Spleen (tissue), 11 donors: ENCODE measurements at regions not wholly inside any gene's neighbourhood (a gene's known extent, or its start where the extent isn't known, plus 50 kb on each side); places are given as distances from the start of the nearest gene placed in this dataset.

Experiments used
- DNase-seq: peaks from one replicate; pipeline ENCODE4 v3.0.0-alpha.2; 2020
- H3K27ac ChIP-seq, 8 donors: fragments of 200-600 bp; sonication (generic) in 7 of 8; 1 replicate in 4 of 8; 2 replicates in 4 of 8; pipeline versions ENCODE4 v1.5.0 to v1.8.0; 2016 to 2021; ENCODE audit warnings: inconsistent platforms in 4 of 8, mild to moderate bottlenecking in 4 of 8, moderate library complexity in 1 of 8
- H3K27me3 ChIP-seq, 7 donors: fragments of 200-600 bp; sonication (generic) in 6 of 7; replicated peaks in 1 of 7; 1 replicate in 4 of 7; 2 replicates in 3 of 7; pipeline versions ENCODE4 v1.5.0 to v1.8.0; 2016 to 2021; ENCODE audit warnings: inconsistent platforms in 3 of 7, mild to moderate bottlenecking in 1 of 7
- H3K36me3 ChIP-seq, 6 donors: fragments of 200-600 bp; sonication (generic) in 5 of 6; 1 replicate in 4 of 6; 2 replicates in 2 of 6; pipeline versions ENCODE4 v1.5.0 to v1.8.0; 2016 to 2021; ENCODE audit warnings: inconsistent platforms in 2 of 6
- H3K4me1 ChIP-seq, 6 donors: fragments of 200-600 bp; sonication (generic) in 5 of 6; 1 replicate in 3 of 6; 2 replicates in 3 of 6; pipeline versions ENCODE4 v1.5.0 to v1.8.0; 2016 to 2021; ENCODE audit warnings: inconsistent platforms in 3 of 6
- H3K4me3 ChIP-seq, 8 donors: fragments of 200-600 bp; sonication (generic) in 7 of 8; 1 replicate in 4 of 8; 2 replicates in 4 of 8; pipeline versions ENCODE4 v1.5.0 to v1.8.0; 2016 to 2021; ENCODE audit warnings: inconsistent platforms in 4 of 8, mild to moderate bottlenecking in 4 of 8, moderate library complexity in 2 of 8
- H3K9me3 ChIP-seq, 8 donors: fragments of 200-600 bp; sonication (generic) in 7 of 8; 1 replicate in 4 of 8; 2 replicates in 4 of 8; pipeline versions ENCODE4 v1.5.0 to v1.8.0; 2016 to 2021; ENCODE audit warnings: inconsistent platforms in 4 of 8
- CTCF ChIP-seq, 11 experiments: fragments of 200-600 bp in 7 of 11; fragments of 450-650 bp in 4 of 11; sonication (generic) in 4 of 11; IDR thresholded peaks in 8 of 11; conservative IDR thresholded peaks in 3 of 11; 1 replicate in 7 of 11; 2 replicates in 4 of 11; pipeline versions ENCODE4 v1.4.0 to v1.8.0; 2016 to 2021; ENCODE audit warnings: antibody characterized with exemption in 11 of 11, inconsistent platforms in 4 of 11, mild to moderate bottlenecking in 1 of 11
- POLR2A ChIP-seq, 3 donors: fragments of 450-650 bp; IDR thresholded peaks; one replicate each; pipeline ENCODE4 v1.5.1; 2017; ENCODE audit warnings: antibody characterized with exemption in 3 of 3, mild to moderate bottlenecking in 1 of 3
- POLR2AphosphoS5 ChIP-seq, 3 donors: sonication (generic); formaldehyde crosslinking; IDR thresholded peaks; one replicate each; pipeline ENCODE4 v1.5.1; 2017; ENCODE audit warnings: antibody characterized with exemption in 3 of 3
- WGBS, 5 donors: extraction: QIAGEN DNeasy Blood & Tissue Kit in 3 of 5; methylation state at CpG; one replicate each; pipeline versions ENCODE4 v1.1.5 to v1.1.7; 2013 to 2018; 5-methylcytosine and 5-hydroxymethylcytosine counted together
- intact Hi-C: fragments of 100-400 bp; cut with DNase I; formaldehyde crosslinking; loops from one replicate; pipeline ENCODE4 v1.15.0; 2023; ENCODE audit warnings: low total_unique reads
- donor health status: healthy with polysubstance abuse.
- donor health status: DM: no; HTN: no; CAD: no; lungs with moderate emphysema.
- donor health status: DM: no; HTN: no; CAD: no.
- donor health status: Bipolar disorder and iron deficiency.
- donor health status: healthy.
- donor health status: DM: no; HTN: no; CAD: no.
- donor health status: DM: yes; HTN: yes; CAD: no.

DNA sequence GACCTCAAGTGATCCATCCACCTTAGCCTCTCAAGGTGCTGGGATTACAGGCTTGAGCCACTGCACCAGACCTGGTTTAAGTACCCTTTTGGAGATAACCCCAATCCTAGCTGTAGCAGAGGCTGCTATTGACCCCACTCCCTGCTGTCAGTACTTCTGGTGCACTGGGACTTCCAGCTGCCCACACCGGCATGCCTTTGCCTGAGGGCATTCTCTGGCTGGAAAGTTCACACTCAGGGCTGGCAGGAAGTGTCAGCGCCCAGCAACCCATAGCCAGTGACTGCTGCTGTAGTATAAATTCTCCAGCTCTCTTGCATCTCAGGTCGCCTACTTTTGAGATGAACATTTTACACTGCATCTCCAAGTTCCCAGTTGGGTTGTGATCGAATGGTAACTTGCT is 75.3 kb downstream of the UTRN start:
- intact Hi-C loops = no loop called here
- H3K4me3 ChIP-seq = no peak overlapping the region
- peaks cover 0 to 5% (median 0%) of the 10 kb centered on the region in 6 donors for H3K36me3 ChIP-seq
- 71 to 73% (median 73%) methylated on average over 4 of the region's 4 CpGs for WGBS, 5 donors
- H3K4me1 ChIP-seq = peaks cover 13 to 100% (median 74%) of the 10 kb centered on the region in 6 donors
- no peaks in the 10 kb centered on the region for H3K9me3 ChIP-seq
- DNase-seq = no peak
- peak overlapping the region in 4 of 8 donors; percentile 60 to 82 (median 70) for H3K27ac ChIP-seq
- no peaks in the 10 kb centered on the region for H3K27me3 ChIP-seq
- peak in 1 of 3 donors; percentile 29 for TF ChIP-seq POLR2AphosphoS5 (IDR thresholded peaks at IDR 0.05)
- no peak for TF ChIP-seq POLR2A (IDR thresholded peaks at IDR 0.05)

- H3K27me3 ChIP-seq = no peaks in the 10 kb centered on the region
- no peak for TF ChIP-seq POLR2A (IDR thresholded peaks at IDR 0.05)
- TF ChIP-seq CTCF (IDR thresholded peaks at IDR 0.05 in 8 of 11, conservative IDR thresholded peaks at IDR 0.05 in 3 of 11) = no peak
- TF ChIP-seq POLR2AphosphoS5 (IDR thresholded peaks at IDR 0.05) = no peak
- H3K36me3 ChIP-seq = peaks cover 0 to 5% (median 0%) of the 10 kb centered on the region in 6 donors
- WGBS, 5 donors = 91 to 100% (median 98%) methylated on average over 1 of the region's 1 CpG
- H3K4me1 ChIP-seq = peaks cover 18 to 100% (median 77%) of the 10 kb centered on the region in 6 donors
- no peak overlapping the region for H3K4me3 ChIP-seq
- DNase-seq = no peak
- no peaks in the 10 kb centered on the region for H3K9me3 ChIP-seq
- intact Hi-C loops = no loop called here
- peak overlapping the region in 4 of 8 donors; percentile 60 to 82 (median 70) for H3K27ac ChIP-seq
Measured at GRCh38 chr6:144361016-144361415, 75.9 kb downstream of the UTRN start.

DNA sequence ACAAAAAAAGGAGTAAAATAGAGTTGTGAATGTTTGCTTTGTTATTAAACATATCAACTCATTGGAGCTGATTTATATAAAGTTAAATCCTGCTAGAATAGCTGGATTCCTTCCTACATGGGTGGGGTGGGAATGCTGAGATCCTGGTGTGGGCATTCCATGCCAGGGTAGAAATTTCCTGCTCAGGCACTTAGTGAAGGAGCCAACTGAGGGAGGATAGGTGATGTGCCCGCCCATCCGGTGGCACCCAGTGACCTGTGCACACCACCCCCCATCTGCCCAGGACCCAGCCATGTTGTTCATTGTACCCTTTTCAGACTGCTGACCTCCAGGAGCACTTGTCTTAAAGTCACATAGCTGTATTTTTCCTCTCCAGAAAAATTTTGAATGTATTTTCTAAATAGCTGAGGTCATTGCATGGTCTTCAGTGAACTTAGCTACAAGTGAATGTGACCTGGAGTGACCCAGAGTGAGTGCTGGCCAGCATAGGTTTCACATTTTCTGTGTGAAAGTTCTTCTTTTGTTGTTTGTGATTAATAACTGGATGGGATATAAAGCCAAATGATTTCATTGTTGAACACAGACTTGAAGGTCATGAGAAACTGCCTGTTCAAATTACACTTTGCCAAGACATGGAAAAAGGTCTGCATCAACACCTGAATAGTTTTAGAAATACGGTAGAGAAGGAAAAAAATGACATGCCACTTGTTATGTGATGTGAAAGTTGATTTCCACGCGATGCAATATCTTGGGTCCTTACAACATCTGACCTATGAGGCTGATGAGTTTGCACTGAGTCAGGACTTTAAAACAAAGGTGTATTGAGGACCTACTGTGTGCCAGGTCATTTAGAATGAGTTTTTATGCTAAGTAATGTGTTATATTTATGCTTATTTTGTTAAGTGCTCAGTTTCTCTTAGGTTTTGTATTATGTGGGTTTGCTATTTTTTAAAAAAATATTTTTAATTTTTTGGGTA is 77.2 kb downstream of the UTRN start:
- H3K9me3 ChIP-seq = no peaks in the 10 kb centered on the region
- H3K27ac ChIP-seq = peak overlapping the region in 7 of 8 donors; percentile 3 to 82 (median 60)
- DNase-seq = no peak

DNA sequence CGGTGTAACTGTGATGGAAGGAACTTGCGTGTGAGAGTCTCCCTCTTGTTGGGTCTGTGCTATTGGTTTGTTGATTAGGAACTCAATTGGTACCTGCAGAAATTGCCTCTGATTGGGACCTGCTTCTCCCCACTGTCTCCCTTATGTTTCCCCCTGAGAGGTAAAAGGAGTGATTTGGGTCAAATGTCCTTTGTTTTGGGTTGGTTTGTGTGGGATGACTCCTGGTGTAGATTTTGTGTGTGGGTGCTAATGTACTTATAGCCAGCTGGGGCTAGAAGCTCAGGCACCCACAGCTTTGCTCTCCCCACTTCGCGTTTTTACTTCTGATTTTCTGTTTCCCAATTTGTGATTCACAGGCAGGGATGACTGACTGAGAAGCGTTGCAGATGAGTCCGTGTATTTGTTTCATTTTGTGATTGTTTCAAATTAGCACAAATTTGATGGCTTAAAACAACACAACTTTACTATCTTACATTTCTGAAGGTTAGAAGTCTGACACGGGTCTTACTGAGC is 79.1 kb downstream of the UTRN start:
- Histone ChIP-seq H3K36me3 (peaks cover 0 to 18% (median 0%) of the 10 kb centered on the region in 6 donors), H3K4me1 (peaks cover 18 to 97% (median 67%) of the 10 kb centered on the region in 6 donors), H3K4me3 (peak overlapping the region in 1 of 8 donors; percentile 12), H3K27ac (peak overlapping the region in 6 of 8 donors; percentile 61 to 82 (median 74)), H3K9me3 (peaks cover 0 to under 1% (median 0%) of the 10 kb centered on the region in 8 donors), H3K27me3 (no peaks in the 10 kb centered on the region)
- intact Hi-C loops = no loop called here
- WGBS, 5 donors = 77 to 85% (median 83%) methylated on average over 7 of the region's 7 CpGs
- TF ChIP-seq POLR2A (IDR thresholded peaks at IDR 0.05) = no peak
- no peak for DNase-seq

More for the DNA sequence above, 77.2 kb downstream of the UTRN start:
- intact Hi-C loops = no loop called here
- Histone ChIP-seq H3K4me1 (peaks cover 18 to 99% (median 70%) of the 10 kb centered on the region in 6 donors), H3K27me3 (no peaks in the 10 kb centered on the region), H3K4me3 (no peak overlapping the region), H3K36me3 (peaks cover 0 to 11% (median 0%) of the 10 kb centered on the region in 6 donors)
- TF ChIP-seq POLR2AphosphoS5 (IDR thresholded peaks at IDR 0.05) (peak in 2 of 3 donors; percentile 45 to 47), CTCF (IDR thresholded peaks at IDR 0.05 in 8 of 11, conservative IDR thresholded peaks at IDR 0.05 in 3 of 11) (no peak), POLR2A (IDR thresholded peaks at IDR 0.05) (no peak)
- WGBS, 5 donors = 69 to 86% (median 79%) methylated on average over 5 of the region's 5 CpGs
